ENCODE measurements at regions not wholly inside any gene's neighbourhood (a gene's known extent, or its start where the extent isn't known, plus 50 kb on each side); places are given as distances from the start of the nearest gene placed in this dataset.

GRCh38 chr12:38142974-38143373 is 173.6 kb upstream of the ALG10B start:
- TF ChIP-seq POLR2A (IDR thresholded peaks at IDR 0.05; ENCODE audit: low read length) (no peak), GATA1 (IDR thresholded peaks at IDR 0.05; ENCODE audit: low read depth, low read length) (no peak)

All from erythroblast (primary cell).